ENCODE measurements at regions not wholly inside any gene's neighbourhood (a gene's known extent, or its start where the extent isn't known, plus 50 kb on each side); places are given as distances from the start of the nearest gene placed in this dataset.

GRCh38 chr6:154675602-154676088 is 57.6 kb upstream of the SCAF8 start:
- Histone ChIP-seq H3K36me3 (ENCODE audit: low read depth) (no peaks in the 10 kb centered on the region), H3K4me3 (no peak overlapping the region), H3K9me3 (no peaks in the 10 kb centered on the region), H3K4me1 (ENCODE audit: low read depth) (no peaks in the 10 kb centered on the region)
- intact Hi-C loops (cut with DNase I, micrococcal nuclease) = loop anchor here (5.0 kb wide), 1 partner anchor 127 kb away; no protein-coding TSS in a partner anchor
- peak; percentile 98 for TF ChIP-seq CTCF (IDR thresholded peaks at IDR 0.05)
- ATAC-seq (peak; percentile 100), DNase-seq (peak; percentile 75 to 97 (median 89))

- intact Hi-C loops (cut with DNase I, micrococcal nuclease) = loop anchor here in 1 of 2 donors (5.0 kb wide), 1 partner anchor 35 kb away; no protein-coding TSS in a partner anchor
- no peak for TF ChIP-seq CTCF (IDR thresholded peaks at IDR 0.05)
- Histone ChIP-seq H3K4me3 (no peak overlapping the region), H3K36me3 (ENCODE audit: low read depth) (no peaks in the 10 kb centered on the region), H3K4me1 (ENCODE audit: low read depth) (peaks cover 10% of the 10 kb centered on the region), H3K9me3 (no peaks in the 10 kb centered on the region)
- no peak for ATAC-seq
- DNase-seq = no peak
These were observed 50.5 kb upstream of the SCAF8 start for GRCh38 chr6:154682633-154683125.

Data from mucosa of descending colon (tissue), 3 donors.